HG03342 (cell line): ENCODE measurements at regions not wholly inside any gene's neighbourhood (a gene's known extent, or its start where the extent isn't known, plus 50 kb on each side); places are given as distances from the start of the nearest gene placed in this dataset.
"Not testable (repeated sequence)": the region's sequence is repeated elsewhere in the genome, so short reads cannot be mapped to it uniquely, and the experiment has no call there.

Source experiments
- ATAC-seq: cut with Tn5 transposase; IDR thresholded peaks from one replicate; pipeline ENCODE4 v1.9.1; 2021; ENCODE audit warnings: mild to moderate bottlenecking, moderate library complexity; ENCODE audit not compliant: unreplicated experiment

DNA sequence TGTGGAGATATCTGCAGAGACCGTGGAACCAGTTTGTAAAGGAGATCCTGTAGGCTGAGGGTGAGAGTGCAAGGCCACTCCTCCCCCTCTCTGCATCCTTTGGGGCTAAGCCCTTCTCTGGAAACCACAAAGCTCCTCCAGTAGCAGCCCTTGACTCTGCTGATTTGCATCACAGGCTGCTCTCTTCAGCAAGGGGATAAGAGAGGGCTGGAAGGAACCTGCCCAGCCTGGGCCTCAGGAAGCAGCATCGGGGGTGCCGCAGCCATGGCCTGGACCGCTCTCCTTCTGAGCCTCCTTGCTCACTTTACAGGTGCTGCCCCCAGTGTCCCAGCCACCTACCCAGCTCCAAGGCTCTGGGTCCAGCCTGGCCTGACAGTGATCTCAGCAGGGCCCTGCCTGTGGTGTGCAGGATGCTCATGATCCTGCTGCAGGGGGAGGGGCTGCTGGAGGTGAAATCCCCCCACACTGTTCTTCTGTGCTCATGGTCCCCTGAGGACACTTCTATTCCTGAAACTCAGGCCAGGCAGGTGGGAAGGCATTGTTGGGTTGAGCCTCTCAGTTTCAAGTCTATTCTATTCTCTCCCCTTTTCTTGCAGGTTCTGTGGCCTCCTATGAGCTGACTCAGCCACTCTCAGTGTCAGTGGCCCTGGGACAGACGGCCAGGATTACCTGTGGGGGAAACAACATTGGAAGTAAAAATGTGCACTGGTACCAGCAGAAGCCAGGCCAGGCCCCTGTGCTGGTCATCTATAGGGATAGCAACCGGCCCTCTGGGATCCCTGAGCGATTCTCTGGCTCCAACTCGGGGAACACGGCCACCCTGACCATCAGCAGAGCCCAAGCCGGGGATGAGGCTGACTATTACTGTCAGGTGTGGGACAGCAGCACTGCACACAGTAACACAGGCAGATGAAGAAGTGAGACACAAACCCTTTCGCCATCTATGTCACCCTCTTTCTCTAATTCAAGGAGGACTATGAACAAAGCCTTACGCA lies 68.5 kb upstream of the IGLL5 start:
- no peak for ATAC-seq

DNA sequence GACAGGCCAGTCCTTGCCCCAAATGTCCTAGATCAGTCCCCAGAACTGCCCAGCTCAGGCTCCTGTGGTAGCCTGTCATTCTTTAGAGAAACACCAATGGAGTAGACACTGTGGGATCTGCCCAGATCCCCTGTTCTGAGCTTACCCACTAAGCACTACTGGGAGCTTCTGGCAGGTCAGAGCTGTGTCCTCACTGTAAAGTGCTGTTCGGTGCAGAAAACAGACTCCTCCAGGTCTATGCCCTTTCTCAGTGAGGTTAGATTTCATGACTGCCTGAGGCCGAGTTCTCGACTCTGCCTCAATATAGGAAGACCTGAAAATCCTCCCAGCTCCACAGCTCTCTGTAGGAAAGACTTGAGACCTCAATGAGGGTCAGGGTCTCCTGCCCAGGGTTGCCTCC lies 67.5 kb upstream of the IGLL5 start:
- no peak for ATAC-seq

DNA sequence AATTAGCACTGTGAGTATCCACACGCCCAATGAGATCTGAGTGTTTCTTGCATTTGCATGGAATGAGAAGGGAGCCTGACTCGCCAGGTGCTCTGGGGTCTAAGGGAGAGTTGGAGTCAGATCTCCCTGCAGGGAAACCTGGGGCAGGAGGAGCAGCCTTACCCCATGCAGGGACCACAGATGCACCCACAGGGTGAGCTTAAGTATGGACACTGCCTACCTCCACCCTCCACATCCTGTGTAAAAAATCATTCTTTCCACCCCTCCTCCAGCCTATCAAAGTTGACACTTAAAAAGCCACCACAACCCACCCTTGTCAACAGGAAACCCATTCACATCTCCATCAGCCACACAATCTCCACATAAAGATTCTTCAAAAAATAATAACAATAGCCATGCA lies 67.0 kb upstream of the IGLL5 start:
- no peak for ATAC-seq

DNA sequence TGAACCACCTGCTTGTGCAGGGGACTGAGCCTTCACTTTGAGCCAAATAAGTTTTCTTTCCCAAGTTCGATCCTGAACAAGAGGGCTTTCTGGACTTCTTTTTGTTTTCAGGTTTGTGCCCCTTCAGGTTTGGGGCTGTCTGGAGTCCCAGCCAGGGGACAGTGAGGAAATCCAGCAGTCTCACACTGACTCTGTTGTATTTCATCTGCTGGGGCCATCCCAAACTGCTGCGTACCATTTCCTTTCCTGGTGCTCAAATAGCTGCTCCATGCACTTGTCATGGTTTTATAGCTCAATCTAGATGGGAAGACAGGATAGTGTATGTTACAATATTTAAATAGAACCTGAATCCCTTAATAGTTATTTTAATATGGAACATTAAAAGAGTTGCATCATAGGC lies 66.3 kb upstream of the IGLL5 start:
- no peak for ATAC-seq

DNA sequence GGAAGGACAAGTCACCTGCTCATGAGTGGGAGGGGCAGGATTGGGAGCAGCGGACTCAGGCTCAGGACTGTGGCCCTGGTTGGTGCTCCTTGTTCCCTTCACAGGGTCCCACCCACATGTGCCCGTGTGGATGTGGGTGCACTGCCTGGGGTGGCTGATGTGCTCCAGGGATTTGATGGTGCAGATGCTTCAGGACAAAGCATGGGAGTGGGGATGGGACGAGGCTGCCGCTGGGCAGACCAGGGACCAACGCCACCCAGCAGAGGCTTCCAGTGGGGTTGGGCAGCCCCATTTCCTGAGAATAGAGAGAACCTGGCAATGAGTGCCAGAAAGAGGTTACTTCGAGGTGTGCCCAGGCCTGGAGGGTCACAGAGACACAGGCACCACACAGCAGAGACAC lies 65.5 kb upstream of the IGLL5 start:
- ATAC-seq: no peak

DNA sequence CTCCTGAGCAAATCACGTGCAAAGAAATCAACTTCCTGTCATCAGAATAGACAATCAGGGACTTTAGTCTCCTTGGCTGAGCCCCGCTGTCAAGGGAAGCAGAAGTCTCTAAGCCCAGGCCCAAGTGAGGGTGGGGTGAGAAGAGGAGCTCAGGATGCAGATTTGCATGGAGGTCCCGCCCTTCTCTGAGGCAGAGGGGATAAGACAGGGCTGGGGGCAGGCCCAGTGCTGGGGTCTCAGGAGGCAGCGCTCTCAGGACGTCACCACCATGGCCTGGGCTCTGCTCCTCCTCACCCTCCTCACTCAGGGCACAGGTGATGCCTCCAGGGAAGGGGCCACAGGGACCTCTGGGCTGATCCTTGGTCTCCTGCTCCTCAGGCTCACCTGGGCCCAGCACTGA lies 65.1 kb upstream of the IGLL5 start:
- not testable (repeated sequence) for ATAC-seq

DNA sequence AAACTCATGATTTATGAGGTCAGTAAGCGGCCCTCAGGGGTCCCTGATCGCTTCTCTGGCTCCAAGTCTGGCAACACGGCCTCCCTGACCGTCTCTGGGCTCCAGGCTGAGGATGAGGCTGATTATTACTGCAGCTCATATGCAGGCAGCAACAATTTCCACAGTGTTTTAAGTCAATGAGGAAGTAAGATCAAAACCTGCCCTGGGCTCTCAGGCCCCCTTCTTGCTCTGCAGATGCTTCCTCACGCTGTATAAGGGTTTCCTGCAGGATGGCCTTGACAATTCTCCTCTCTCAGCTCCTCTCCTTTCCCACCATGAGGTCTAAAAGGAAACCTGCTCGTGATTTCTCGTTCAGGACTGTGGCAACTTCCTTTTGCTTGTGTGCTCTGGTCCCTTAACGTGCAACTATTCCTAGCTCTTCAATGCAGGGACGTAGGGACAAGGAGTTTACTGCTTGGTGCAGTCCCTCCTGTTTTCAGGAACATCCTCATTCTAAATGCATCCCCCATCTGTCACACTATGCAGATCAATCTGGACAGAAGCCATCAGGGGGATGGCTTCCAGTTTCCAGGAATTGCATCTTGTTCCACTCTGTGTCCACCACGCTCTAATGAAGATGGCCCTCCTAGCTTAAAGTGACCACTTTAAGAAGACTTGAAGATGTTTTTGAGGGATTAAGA lies 64.3 kb upstream of the IGLL5 start:
- ATAC-seq: no peak

DNA sequence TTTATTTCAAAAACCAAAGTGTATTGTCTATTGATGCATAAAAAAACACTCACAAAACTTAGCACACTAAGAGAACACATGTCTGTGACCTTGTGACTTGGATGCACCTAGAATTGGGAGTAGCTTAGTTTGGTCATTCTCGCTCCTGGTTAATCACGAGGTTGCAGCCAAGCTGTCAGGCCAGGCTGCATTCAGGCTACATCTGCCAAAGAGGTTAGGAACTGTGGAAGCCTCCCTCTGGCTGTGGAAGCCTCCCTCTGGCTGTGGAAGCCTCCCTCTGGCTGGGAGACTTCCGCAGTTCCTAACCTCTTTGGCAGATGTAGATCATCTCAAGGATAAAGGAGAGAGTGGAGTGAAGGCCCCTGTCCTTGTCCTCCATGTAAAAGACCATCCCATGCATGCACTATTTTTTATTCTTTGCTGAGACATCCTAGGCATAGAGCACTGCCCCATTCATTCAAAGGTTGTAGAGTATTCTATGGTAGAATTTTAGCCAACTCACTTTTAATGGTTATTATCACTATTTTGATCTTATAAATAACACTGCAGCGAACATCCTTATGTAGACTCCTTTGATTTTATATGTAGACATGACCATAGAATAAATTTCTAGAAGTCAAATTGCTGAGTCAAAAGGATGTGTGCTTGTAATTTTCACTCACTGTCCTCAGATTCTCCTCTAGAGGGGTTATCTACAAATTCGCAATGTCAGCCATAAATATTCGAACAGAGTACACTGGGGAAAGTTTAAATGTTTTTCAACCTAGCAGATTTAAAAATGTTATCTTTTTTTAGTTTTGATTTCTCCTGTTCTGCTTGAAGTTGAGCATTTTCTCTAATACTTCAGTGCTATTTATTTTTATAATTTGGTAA lies 63.0 kb upstream of the IGLL5 start:
- ATAC-seq: no peak

DNA sequence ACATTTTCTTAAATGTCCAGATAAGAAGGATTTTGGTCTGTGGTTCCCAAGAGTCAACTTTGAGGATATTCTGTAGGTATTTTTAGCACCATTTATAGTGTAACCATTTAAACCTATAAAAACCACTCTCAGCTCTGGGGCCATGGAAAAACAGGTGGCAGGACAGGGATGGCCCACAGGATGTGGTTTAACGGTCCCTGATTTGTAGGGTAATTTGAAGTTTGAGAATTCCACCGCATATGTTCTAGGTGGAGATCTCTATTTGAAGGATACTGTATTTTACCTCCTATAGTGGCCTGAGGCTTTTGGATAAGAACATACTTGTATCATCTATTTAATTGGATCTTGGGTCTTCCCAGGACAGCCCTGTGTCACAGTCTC lies 62.4 kb upstream of the IGLL5 start:
- no peak for ATAC-seq

DNA sequence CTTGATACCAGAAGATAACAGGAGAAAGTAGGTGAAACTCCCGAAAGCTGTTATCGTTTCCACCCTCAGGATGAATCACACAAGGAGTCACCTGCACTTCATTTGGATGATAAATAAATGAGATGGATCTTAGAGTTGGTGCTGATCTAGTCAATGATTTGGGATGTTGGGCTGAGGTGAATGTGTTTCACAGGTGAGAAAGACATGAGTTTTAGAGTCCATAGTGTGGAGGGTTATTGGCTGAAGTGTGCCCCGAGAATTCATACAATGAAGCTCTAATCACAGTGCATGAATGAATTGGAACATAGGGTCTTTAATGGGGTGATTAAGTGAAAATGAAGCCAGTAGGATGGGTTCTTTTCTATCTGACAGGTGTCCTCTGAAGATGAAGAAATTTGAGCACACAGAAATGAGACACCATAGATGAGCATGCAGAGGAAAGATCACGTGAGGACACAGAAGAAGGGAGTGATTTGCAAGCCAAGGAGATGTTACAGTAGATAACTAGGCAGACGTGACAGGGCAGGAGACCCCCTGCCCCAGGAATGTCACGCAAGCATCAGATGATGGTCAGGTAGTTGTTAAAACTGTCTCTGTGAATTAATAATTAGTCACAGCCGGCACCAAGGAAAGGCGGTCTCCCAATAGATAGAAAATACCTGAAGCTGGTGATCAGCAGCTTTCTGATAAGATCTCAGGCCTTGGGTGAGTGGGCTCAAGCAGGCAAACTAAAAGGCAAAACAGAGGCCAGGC lies 60.3 kb upstream of the IGLL5 start:
- ATAC-seq: no peak

DNA sequence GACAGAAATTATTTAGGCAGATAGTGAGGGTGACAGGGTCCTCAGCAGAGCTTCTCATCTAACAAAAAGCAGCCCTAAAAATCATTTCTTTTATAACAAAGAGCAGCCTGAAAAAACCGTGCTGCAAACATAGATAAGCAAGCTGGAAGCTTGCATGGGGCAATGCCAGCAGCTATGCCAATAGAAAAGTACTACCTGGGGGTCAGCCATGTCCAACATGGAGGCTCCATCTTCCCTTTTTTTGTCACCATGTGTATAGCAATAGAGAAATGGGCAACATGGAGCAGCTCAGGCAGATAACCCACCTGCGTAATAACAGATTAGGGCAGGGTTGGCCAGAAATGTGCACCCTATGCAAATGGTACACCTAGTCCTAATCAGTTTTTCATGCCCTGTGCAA lies 57.4 kb upstream of the IGLL5 start:
- ATAC-seq: no peak

DNA sequence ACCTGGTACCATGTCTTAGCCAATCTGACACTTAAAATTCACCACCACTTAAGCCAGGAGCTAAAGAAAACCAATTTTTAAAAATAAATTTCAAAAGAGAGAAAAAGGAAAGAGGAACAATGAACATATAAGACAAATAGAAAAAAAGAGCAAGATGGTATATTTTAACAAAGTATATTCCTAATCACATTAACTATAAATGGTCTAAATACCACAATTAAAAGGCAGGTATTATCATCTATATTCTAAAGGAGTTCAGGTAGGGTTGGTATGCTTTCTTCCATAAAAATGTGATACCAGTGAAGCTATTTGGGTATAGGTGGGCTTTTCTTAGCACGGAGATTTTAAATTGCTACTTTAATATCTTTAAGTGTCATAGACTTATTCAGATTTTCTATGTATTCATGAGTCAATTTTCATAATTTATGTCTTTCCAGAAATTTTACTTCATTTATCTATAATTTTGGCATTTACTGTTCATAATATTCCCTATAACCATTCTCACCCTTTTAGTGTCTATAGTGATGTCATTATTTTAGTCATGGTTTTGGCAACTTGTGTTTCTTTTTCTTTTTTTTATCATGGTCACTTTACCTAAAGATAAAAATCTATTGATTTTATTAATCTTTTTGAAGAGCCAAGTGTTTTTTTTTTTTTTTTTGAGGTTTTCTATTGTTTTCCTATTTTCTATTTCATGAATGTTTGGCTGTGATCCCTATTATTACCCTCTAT lies 56.5 kb upstream of the IGLL5 start:
- no peak for ATAC-seq

DNA sequence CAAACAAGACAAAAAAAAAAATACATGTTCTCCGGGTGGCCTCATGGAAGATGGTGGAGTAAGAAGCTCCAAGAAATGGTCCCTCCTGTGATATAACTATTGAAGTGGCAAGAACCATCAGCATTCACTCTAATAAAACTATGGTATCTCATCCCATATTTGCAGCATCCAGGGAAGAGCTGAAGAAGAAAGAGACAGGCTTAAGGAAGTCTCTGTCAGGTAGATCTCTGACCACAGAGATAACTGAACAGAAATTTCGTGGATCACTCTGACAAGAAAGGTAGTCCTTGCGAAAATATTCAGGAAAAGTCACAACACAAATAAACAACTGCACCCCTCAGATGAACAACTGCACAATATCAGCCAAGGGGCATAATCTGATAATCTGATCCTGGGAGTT lies 54.6 kb upstream of the IGLL5 start:
- no peak for ATAC-seq

DNA sequence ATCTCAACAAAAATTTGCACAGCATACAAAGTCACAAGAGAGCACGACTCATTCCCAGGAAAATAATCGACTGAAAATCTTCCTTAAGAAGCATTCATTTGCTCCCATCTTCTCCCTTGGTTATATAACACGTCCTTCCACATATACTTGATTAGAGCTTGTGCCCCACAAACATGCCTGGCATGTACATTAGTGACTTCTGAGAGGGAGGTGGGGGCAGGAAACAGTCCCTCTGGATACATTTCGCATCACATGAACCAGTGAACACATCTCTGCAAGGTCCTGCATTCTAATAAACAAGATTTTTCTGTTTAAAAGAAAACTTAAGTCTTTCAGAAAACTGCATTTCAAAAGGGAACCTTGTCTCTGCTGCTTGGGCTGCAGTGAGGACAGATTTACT lies 54.1 kb upstream of the IGLL5 start:
- ATAC-seq: no peak

DNA sequence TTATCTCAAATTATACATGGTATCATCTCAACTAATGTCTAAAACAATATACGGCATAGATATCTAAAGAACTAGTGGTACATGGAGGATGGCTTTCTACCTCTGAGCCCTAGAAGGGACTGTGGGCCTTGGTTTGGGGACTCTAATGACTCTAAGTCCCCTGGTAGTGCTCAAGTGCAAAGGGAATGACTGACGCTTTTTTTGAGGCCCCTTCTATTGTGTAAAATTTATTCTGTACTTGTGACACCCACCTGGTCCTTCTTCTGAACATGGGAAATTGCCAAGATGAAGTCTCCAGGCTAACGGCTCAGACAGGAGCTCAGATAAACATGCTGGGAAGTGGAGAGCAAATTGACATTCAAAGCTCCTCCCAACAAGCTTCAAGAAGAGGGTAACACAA lies 53.4 kb upstream of the IGLL5 start:
- ATAC-seq: no peak

DNA sequence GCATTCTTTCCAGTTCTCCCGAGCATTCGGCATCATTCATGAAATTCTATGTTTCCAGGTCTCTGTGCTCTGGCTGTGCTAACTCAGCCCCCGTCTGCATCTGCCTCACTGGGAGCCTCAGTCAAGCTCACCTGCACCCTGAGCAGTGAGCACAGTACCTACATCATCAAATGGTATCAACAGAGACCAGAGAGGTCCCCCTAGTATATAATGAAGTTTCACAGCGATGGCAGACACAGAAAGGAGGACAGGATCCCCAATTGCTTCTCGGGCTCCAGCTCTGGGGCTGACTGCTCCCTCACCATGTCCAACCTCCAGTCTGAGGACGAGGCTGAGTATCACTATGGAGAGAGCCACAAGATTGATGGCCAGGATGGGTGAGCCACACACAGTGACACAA lies 52.8 kb upstream of the IGLL5 start:
- no peak for ATAC-seq

DNA sequence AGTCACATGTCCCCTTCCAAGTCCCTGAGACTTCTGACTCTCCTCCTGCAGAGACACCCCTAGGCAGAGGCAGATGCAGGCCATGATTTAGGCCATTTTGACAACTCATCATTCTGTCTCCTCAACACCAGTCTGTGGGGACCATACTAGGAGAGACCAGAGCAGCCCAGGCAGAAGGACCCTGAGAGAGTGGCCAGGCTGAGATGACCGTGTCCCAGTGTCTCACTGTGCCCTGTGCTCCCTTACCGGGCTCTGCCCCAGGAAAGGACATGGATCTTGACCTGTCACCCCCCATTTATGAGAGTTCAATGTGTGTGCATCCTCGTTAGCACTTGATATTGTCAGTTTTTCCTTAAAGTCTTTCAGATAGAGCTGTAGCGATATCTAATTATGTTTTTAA lies 52.4 kb upstream of the IGLL5 start:
- no peak for ATAC-seq

DNA sequence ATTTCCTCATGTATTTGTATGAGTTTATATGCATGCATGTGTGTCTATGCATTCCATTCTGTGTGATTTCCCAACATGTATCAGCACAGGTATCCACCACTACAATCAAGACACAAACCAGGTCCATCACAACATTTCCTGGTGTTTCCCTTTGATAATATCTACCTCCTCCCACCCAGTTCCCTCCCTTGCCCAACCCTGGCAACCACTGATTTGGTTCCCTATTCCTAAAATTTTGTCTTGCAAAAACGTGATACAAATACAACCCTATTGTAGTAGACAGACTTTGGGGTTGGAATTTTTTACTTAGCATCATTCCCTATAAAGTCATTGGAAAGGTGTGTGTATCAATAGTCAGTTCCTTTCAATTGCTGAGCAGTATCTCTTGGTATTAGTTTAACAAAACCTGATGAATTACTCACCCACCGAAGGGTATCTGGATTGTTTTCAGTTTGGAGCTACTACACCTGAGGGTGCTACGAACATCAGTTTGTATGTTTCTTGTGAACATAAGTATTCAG lies 51.8 kb upstream of the IGLL5 start:
- ATAC-seq: no peak

DNA sequence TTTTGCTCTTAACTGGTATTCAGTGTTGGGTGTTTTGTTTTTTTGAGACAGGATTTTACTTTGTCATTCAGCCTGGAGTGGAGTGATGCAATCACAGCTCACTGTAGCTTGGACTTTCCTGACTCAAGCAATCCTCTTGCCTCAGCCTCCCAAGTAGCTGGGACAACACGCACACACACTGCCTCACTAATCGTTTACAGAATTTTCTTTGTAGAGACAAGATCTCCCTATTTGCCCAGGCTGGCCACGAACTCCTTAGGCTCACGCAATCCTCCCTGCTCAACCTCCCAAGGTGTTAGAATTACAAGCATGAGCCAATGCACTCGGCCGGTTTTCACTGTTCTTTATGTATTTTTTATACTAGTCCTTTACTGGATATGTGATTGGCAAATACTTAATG lies 51.0 kb upstream of the IGLL5 start:
- ATAC-seq: no peak
